HCT116 (cell line): ENCODE measurements at regions not wholly inside any gene's neighbourhood (a gene's known extent, or its start where the extent isn't known, plus 50 kb on each side); places are given as distances from the start of the nearest gene placed in this dataset.

Experiments used
- ATAC-seq: fragments of 200-7000 bp; cut with Tn5 transposase; 2 replicates; pipeline ENCODE4 v1.9.1; 2020; ENCODE audit warnings: mild to moderate bottlenecking, moderate library complexity
- BruUV-seq: library from RNA; stranded (reverse); fragments of 400-500 nt; replicated peaks from 2 replicates; lab custom pipeline; 2021; lab: Mats Ljungman, UMichigan
- CTCF ChIA-PET: fragments of 300-600 bp; sonication (Branson Sonifier 250); formaldehyde crosslinking; loops from one replicate; lab custom pipeline; 2021; ENCODE audit warnings: antibody characterized with exemption; lab: Charles Lee
- POLR2A ChIA-PET: fragments of 300-600, 350-600 bp; sonication (Branson Sonifier 250); formaldehyde crosslinking; loops from one replicate; lab custom pipeline; 2021; ENCODE audit warnings: antibody characterized with exemption; lab: Charles Lee
- RAD21 ChIA-PET, 2 experiments: fragments of 300-600 bp; sonication (Branson Sonifier 250); formaldehyde crosslinking; loops; one replicate each; lab custom pipeline; 2023; ENCODE audit warnings: low total read pairs in 2 of 2; ENCODE audit not compliant: uncharacterized antibody in 2 of 2, unreplicated experiment in 2 of 2, low non-redundant PET in 1 of 2; lab: Charles Lee
- DNase-seq: peaks from one replicate; pipeline ENCODE4 v3.0.0-alpha.2; 2010; ENCODE audit warnings: low read depth, low spot score
- H2AFZ ChIP-seq: fragments of 200-600 bp; shearing (Covaris generic), sonication (generic); 2 replicates; pipeline ENCODE4 v1.6.1; 2017; ENCODE audit warnings: low read depth, mixed run types, mixed read lengths, antibody characterized with exemption, low read length; ENCODE audit not compliant: poor library complexity, severe bottlenecking
- H3K27ac ChIP-seq: 2 replicates; pipeline ENCODE4 v1.5.1; 2012; ENCODE audit warnings: low read depth, low read length
- H3K27me3 ChIP-seq: fragments of 200-600 bp; sonication (generic); 2 replicates; pipeline ENCODE4 v1.6.1; 2016; ENCODE audit warnings: mixed run types, low read length, mixed read lengths; ENCODE audit not compliant: insufficient read depth
- H3K36me3 ChIP-seq, 2 experiments: fragments of 200-500 bp in 1 of 2; fragments of 200-600 bp in 1 of 2; sonication (Bioruptor generic) in 1 of 2; sonication (generic) in 1 of 2; 2 replicates each; pipeline versions ENCODE4 v1.5.1 to v1.6.1; 2014 to 2016; ENCODE audit warnings: low read length in 2 of 2, inconsistent platforms in 1 of 2, mixed read lengths in 1 of 2, mixed run types in 1 of 2; ENCODE audit not compliant: insufficient read depth in 2 of 2, control insufficient read depth in 1 of 2
- H3K4me1 ChIP-seq, 2 experiments: fragments of 200-600 bp in 1 of 2; sonication (generic) in 1 of 2; 2 replicates each; pipeline versions ENCODE4 v1.5.1 to v1.6.1; 2012 to 2017; ENCODE audit warnings: low read length in 2 of 2, inconsistent platforms in 1 of 2, mild to moderate bottlenecking in 1 of 2, mixed read lengths in 1 of 2, mixed run types in 1 of 2, moderate library complexity in 1 of 2; ENCODE audit not compliant: insufficient read depth in 2 of 2, control insufficient read depth in 1 of 2
- H3K4me2 ChIP-seq: fragments of 200-600 bp; sonication (generic); 2 replicates; pipeline ENCODE4 v1.6.1; 2017; ENCODE audit warnings: mixed run types, low read length, mixed read lengths
- H3K4me3 ChIP-seq, 2 experiments: fragments of 200-600 bp in 1 of 2; sonication (generic) in 1 of 2; replicated peaks in 1 of 2; 2 replicates each; pipeline ENCODE4 v1.5.1; 2011 to 2016; ENCODE audit warnings: low read length in 2 of 2, control low read depth in 1 of 2, low read depth in 1 of 2, mild to moderate bottlenecking in 1 of 2, mixed read lengths in 1 of 2, mixed run types in 1 of 2
- H3K79me2 ChIP-seq: fragments of 200-600 bp; sonication (generic); 2 replicates; pipeline ENCODE4 v1.6.1; 2017; ENCODE audit warnings: mild to moderate bottlenecking, mixed run types, low read length, moderate library complexity, mixed read lengths; ENCODE audit not compliant: insufficient read depth
- H3K9ac ChIP-seq: fragments of 200-600 bp; sonication (generic); 2 replicates; pipeline ENCODE4 v1.6.1; 2016; ENCODE audit warnings: low read length, mixed read lengths
- H3K9me2 ChIP-seq: fragments of 200-600 bp; sonication (generic), shearing (Covaris generic); 2 replicates; pipeline ENCODE4 v1.6.1; 2017; ENCODE audit warnings: mixed run types, mild to moderate bottlenecking, moderate library complexity; ENCODE audit not compliant: insufficient read depth
- H3K9me3 ChIP-seq, 2 experiments: fragments of 200-500 bp in 1 of 2; fragments of 200-600 bp in 1 of 2; sonication (Bioruptor generic) in 1 of 2; sonication (generic) in 1 of 2; 2 replicates each; pipeline ENCODE4 v1.6.1; 2014 to 2017; ENCODE audit warnings: low read length in 2 of 2, mixed read lengths in 2 of 2, inconsistent platforms in 1 of 2, low read depth in 1 of 2, mild to moderate bottlenecking in 1 of 2, mixed run types in 1 of 2, moderate library complexity in 1 of 2; ENCODE audit not compliant: control insufficient read depth in 1 of 2, insufficient read depth in 1 of 2
- H4K20me1 ChIP-seq: fragments of 200-600 bp; sonication (generic), shearing (Covaris generic); 2 replicates; pipeline ENCODE4 v1.6.1; 2017; ENCODE audit warnings: mixed run types, mild to moderate bottlenecking, moderate library complexity; ENCODE audit not compliant: insufficient read depth
- ATF3 ChIP-seq: IDR thresholded peaks from 2 replicates; pipeline ENCODE4 v1.6.1; 2012
- CBX3 ChIP-seq: IDR thresholded peaks from 2 replicates; pipeline ENCODE4 v1.6.1; 2012; ENCODE audit warnings: low read depth
- CTCF ChIP-seq, 3 experiments: fragments of 200-600 bp in 1 of 3; sonication (generic) in 1 of 3; IDR thresholded peaks in 2 of 3; conservative IDR thresholded peaks in 1 of 3; 2 replicates each; pipeline ENCODE4 v1.5.1; 2012 to 2017; ENCODE audit warnings: low read depth in 2 of 3, low read length in 2 of 3, antibody characterized with exemption in 1 of 3, borderline replicate concordance in 1 of 3, control low read depth in 1 of 3, mild to moderate bottlenecking in 1 of 3, mixed read lengths in 1 of 3, mixed run types in 1 of 3, moderate library complexity in 1 of 3; ENCODE audit not compliant: insufficient read depth in 1 of 3
- ELF1 ChIP-seq: IDR thresholded peaks from 2 replicates; pipeline ENCODE4 v1.6.1; 2012; ENCODE audit warnings: low read depth, borderline replicate concordance
- EZH2 ChIP-seq: fragments of 200-600 bp; sonication (generic); IDR thresholded peaks from 2 replicates; pipeline ENCODE4 v1.6.1; 2017; ENCODE audit warnings: antibody characterized with exemption, mixed run types
- EZH2phosphoT487 ChIP-seq: fragments of 200-600 bp; IDR thresholded peaks from 2 replicates; pipeline ENCODE4 v1.6.1; 2018; ENCODE audit warnings: antibody characterized with exemption, borderline replicate concordance
- FOSL1 ChIP-seq: IDR thresholded peaks from 2 replicates; pipeline ENCODE4 v1.6.1; 2012; ENCODE audit warnings: low read depth
- JUND ChIP-seq: IDR thresholded peaks from 2 replicates; pipeline ENCODE4 v1.6.1; 2012
- MAX ChIP-seq: IDR thresholded peaks from 2 replicates; pipeline ENCODE4 v1.6.1; 2012
- POLR2A ChIP-seq: IDR thresholded peaks from 2 replicates; pipeline ENCODE4 v1.7.0; 2011; ENCODE audit warnings: borderline replicate concordance; ENCODE audit not compliant: insufficient read depth, insufficient read length; ENCODE audit errors: extremely low read depth
- RAD21 ChIP-seq: IDR thresholded peaks from 2 replicates; pipeline ENCODE4 v1.6.1; 2012; ENCODE audit warnings: low read depth, mild to moderate bottlenecking
- REST ChIP-seq: IDR thresholded peaks from 2 replicates; pipeline ENCODE4 v1.6.1; 2012; ENCODE audit warnings: low read depth
- SIN3A ChIP-seq: IDR thresholded peaks from 2 replicates; pipeline ENCODE4 v1.6.1; 2012; ENCODE audit warnings: low read depth
- SRF ChIP-seq: IDR thresholded peaks from 2 replicates; pipeline ENCODE4 v1.6.1; 2012; ENCODE audit warnings: low read depth
- TCF7L2 ChIP-seq: IDR thresholded peaks from 2 replicates; pipeline ENCODE4 v1.7.0; 2011; ENCODE audit warnings: borderline replicate concordance, inconsistent platforms; ENCODE audit not compliant: insufficient read depth, insufficient read length; ENCODE audit errors: extremely low read depth
- YY1 ChIP-seq: IDR thresholded peaks from 2 replicates; pipeline ENCODE4 v1.6.1; 2011; ENCODE audit warnings: low read length, low read depth, moderate library complexity, mild to moderate bottlenecking; ENCODE audit not compliant: insufficient replicate concordance; ENCODE audit errors: extremely low read depth
- ZBTB33 ChIP-seq: IDR thresholded peaks from 2 replicates; pipeline ENCODE4 v1.6.1; 2011; ENCODE audit warnings: mild to moderate bottlenecking, low read length, moderate library complexity; ENCODE audit not compliant: insufficient replicate concordance; ENCODE audit errors: extremely low read depth
- ZFX ChIP-seq: fragments of 450-650 bp; IDR thresholded peaks from 2 replicates; pipeline ENCODE4 v1.6.1; 2017
- intact Hi-C: fragments of 100-400 bp; cut with micrococcal nuclease; formaldehyde crosslinking; loops from 2 replicates; pipeline ENCODE4 v1.10.0; 2022

GRCh38 chr3:61446341-61446740, 115.0 kb upstream of the PTPRG start:
- RAD21 ChIA-PET: no interaction called here
- CTCF ChIA-PET: no interaction called here
- no peaks in the 10 kb centered on the region for H3K4me1 ChIP-seq
- H3K36me3 ChIP-seq: no peaks in the 10 kb centered on the region
- ATAC-seq (no peak), DNase-seq (no peak)
- POLR2A ChIA-PET: no interaction called here
- no peaks in the 10 kb centered on the region for H4K20me1 ChIP-seq
- H3K27ac ChIP-seq: no peak overlapping the region
- H3K79me2 ChIP-seq: no peaks in the 10 kb centered on the region
- H2AFZ ChIP-seq: no peak overlapping the region
- no TSS peak for BruUV-seq
- H3K9ac ChIP-seq: no peak overlapping the region
- H3K4me3 ChIP-seq: no peak overlapping the region
- TF ChIP-seq POLR2A (no peak), JUND (no peak), ELF1 (no peak), REST (no peak), ZBTB33 (no peak), SRF (no peak), RAD21 (no peak), SIN3A (no peak), TCF7L2 (no peak), CBX3 (no peak), ZFX (no peak), EZH2phosphoT487 (no peak), CTCF (IDR thresholded peaks at IDR 0.05 in 2 of 3, conservative IDR thresholded peaks at IDR 0.05 in 1 of 3; ENCODE audit: borderline replicate concordance in 1 of 3, insufficient read depth in 1 of 3, low read depth in 2 of 3, low read length in 2 of 3) (no peak), EZH2 (no peak), ATF3 (no peak), MAX (no peak), FOSL1 (no peak), YY1 (no peak)
- no peaks in the 10 kb centered on the region for H3K9me3 ChIP-seq
- H3K4me2 ChIP-seq: no peak overlapping the region
- intact Hi-C loops: no loop called here
- no peaks in the 10 kb centered on the region for H3K27me3 ChIP-seq
- H3K9me2 ChIP-seq: no peaks in the 10 kb centered on the region
